GM12878 (cell line): ENCODE measurements at regions not wholly inside any gene's neighbourhood (a gene's known extent, or its start where the extent isn't known, plus 50 kb on each side); places are given as distances from the start of the nearest gene placed in this dataset.

ENCODE experiments used
- CBX3 ChIP-seq: fragments of 200-600 bp; sonication (generic); IDR thresholded peaks from 2 replicates; pipeline ENCODE4 v1.6.1; 2016; ENCODE audit warnings: low read depth, borderline replicate concordance
- CREB1 ChIP-seq: IDR thresholded peaks from 2 replicates; pipeline ENCODE4 v1.6.1; 2012; ENCODE audit warnings: low read depth, mild to moderate bottlenecking, inconsistent platforms
- ESRRA ChIP-seq: IDR thresholded peaks from 2 replicates; pipeline ENCODE4 v1.6.1; 2012; ENCODE audit warnings: mild to moderate bottlenecking, low read length, improper control_type of control experiment
- EZH2 ChIP-seq: IDR thresholded peaks from 2 replicates; pipeline ENCODE4 v1.6.1; 2012; ENCODE audit warnings: low read depth, mild to moderate bottlenecking, control low read depth, inconsistent platforms, low read length, borderline replicate concordance; ENCODE audit not compliant: control insufficient read depth
- FOXM1 ChIP-seq: IDR thresholded peaks from 2 replicates; pipeline ENCODE4 v1.6.1; 2012; ENCODE audit warnings: low read depth, mild to moderate bottlenecking, inconsistent platforms, low read length, moderate library complexity
- NFXL1 ChIP-seq: fragments of 450-650 bp; IDR thresholded peaks from 2 replicates; pipeline ENCODE4 v1.6.1; 2017; ENCODE audit warnings: antibody characterized with exemption, mild to moderate bottlenecking, borderline replicate concordance
- NRF1 ChIP-seq: conservative IDR thresholded peaks from 2 replicates; pipeline ENCODE4 v1.6.1; 2011; ENCODE audit warnings: mild to moderate bottlenecking, low read depth, low read length, improper control_type of control experiment
- TF ChIP-seq, protein P1 (sequence below), 3 experiments: IDR thresholded peaks in 2 of 3; conservative IDR thresholded peaks in 1 of 3; 2 replicates each; pipeline ENCODE4 v1.5.1; 2011; ENCODE audit warnings: low read depth in 3 of 3, low read length in 3 of 3, mild to moderate bottlenecking in 3 of 3, control low read depth in 2 of 3, moderate library complexity in 2 of 3, inconsistent platforms in 1 of 3, mixed read lengths in 1 of 3; ENCODE audit not compliant: control insufficient read depth in 2 of 3, insufficient read depth in 1 of 3; ENCODE audit errors: extremely low read depth in 1 of 3
- TF ChIP-seq, protein P2 (sequence below): IDR thresholded peaks from 2 replicates; pipeline ENCODE4 v1.6.1; 2012; ENCODE audit warnings: low read depth, low read length, improper control_type of control experiment
- TF ChIP-seq, protein P3 (sequence below): fragments of 450-650 bp; IDR thresholded peaks from 2 replicates; pipeline ENCODE4 v1.6.1; 2018; ENCODE audit warnings: mild to moderate bottlenecking, low read depth, moderate library complexity; ENCODE audit not compliant: partially characterized antibody
- TF ChIP-seq, protein P4 (sequence below): fragments of 450-650 bp; IDR thresholded peaks from 2 replicates; pipeline ENCODE4 v1.6.1; 2017; ENCODE audit warnings: borderline replicate concordance

DNA sequence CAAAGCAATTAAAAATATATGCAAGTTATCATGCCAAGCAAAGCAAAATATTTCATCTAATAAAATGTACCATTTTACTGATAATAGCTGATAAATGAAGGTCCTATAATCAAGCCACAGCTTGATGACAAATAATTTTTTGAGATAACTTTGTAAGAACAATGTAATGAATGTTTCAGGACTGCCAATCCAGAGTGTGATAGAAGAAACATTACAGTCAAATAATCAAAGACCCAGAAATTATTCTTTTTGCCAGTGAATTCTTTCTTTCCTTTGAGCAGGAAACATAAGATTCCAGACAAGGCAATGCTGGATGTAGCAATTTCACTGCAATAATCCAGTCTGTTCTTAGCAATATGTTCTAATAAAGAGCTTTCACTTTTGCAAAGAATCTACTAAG, 556.1 kb downstream of the PLOD2 start (continued):
- TF ChIP-seq, protein P1, sequence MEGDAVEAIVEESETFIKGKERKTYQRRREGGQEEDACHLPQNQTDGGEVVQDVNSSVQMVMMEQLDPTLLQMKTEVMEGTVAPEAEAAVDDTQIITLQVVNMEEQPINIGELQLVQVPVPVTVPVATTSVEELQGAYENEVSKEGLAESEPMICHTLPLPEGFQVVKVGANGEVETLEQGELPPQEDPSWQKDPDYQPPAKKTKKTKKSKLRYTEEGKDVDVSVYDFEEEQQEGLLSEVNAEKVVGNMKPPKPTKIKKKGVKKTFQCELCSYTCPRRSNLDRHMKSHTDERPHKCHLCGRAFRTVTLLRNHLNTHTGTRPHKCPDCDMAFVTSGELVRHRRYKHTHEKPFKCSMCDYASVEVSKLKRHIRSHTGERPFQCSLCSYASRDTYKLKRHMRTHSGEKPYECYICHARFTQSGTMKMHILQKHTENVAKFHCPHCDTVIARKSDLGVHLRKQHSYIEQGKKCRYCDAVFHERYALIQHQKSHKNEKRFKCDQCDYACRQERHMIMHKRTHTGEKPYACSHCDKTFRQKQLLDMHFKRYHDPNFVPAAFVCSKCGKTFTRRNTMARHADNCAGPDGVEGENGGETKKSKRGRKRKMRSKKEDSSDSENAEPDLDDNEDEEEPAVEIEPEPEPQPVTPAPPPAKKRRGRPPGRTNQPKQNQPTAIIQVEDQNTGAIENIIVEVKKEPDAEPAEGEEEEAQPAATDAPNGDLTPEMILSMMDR (IDR thresholded peaks at IDR 0.05 in 2 of 3, conservative IDR thresholded peaks at IDR 0.05 in 1 of 3; ENCODE audit: control insufficient read depth in 2 of 3, extremely low read depth in 1 of 3, insufficient read depth in 1 of 3, low read depth in 3 of 3, low read length in 3 of 3): no peak
- TF ChIP-seq NFXL1 (no peak), CREB1 (no peak), FOXM1 (no peak), NRF1 (no peak), EZH2 (no peak), ESRRA (no peak), CBX3 (no peak)
- TF ChIP-seq, protein P2, sequence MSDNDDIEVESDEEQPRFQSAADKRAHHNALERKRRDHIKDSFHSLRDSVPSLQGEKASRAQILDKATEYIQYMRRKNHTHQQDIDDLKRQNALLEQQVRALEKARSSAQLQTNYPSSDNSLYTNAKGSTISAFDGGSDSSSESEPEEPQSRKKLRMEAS: no peak
- TF ChIP-seq, protein P3, sequence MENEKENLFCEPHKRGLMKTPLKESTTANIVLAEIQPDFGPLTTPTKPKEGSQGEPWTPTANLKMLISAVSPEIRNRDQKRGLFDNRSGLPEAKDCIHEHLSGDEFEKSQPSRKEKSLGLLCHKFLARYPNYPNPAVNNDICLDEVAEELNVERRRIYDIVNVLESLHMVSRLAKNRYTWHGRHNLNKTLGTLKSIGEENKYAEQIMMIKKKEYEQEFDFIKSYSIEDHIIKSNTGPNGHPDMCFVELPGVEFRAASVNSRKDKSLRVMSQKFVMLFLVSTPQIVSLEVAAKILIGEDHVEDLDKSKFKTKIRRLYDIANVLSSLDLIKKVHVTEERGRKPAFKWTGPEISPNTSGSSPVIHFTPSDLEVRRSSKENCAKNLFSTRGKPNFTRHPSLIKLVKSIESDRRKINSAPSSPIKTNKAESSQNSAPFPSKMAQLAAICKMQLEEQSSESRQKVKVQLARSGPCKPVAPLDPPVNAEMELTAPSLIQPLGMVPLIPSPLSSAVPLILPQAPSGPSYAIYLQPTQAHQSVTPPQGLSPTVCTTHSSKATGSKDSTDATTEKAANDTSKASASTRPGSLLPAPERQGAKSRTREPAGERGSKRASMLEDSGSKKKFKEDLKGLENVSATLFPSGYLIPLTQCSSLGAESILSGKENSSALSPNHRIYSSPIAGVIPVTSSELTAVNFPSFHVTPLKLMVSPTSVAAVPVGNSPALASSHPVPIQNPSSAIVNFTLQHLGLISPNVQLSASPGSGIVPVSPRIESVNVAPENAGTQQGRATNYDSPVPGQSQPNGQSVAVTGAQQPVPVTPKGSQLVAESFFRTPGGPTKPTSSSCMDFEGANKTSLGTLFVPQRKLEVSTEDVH: no peak
- TF ChIP-seq, protein P4, sequence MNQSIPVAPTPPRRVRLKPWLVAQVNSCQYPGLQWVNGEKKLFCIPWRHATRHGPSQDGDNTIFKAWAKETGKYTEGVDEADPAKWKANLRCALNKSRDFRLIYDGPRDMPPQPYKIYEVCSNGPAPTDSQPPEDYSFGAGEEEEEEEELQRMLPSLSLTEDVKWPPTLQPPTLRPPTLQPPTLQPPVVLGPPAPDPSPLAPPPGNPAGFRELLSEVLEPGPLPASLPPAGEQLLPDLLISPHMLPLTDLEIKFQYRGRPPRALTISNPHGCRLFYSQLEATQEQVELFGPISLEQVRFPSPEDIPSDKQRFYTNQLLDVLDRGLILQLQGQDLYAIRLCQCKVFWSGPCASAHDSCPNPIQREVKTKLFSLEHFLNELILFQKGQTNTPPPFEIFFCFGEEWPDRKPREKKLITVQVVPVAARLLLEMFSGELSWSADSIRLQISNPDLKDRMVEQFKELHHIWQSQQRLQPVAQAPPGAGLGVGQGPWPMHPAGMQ: no peak
